ENCODE measurements at regions not wholly inside any gene's neighbourhood (a gene's known extent, or its start where the extent isn't known, plus 50 kb on each side); places are given as distances from the start of the nearest gene placed in this dataset.

DNA sequence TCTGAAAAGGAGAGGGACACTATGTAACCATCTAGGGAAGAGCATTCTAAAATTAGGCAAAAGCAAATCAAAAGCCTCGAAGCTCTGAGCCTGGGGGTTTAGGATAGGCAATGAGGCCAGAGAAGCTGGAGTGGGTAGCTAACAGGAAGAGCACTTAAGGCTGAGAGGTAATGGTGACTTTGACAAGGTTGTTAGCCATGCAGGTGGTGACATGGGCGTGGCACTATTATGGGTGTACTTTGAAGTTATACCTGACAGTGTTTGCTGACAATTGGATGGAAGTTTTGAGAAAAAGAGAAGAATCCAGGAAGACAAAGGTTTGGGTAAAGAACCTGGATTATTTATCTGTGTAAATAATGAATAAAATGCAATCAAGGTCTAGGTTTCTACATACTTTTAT lies 383.0 kb upstream of the SEMA3C start:
- H3K9me3 ChIP-seq (replicated peaks; ENCODE audit: control insufficient read depth, insufficient read depth, low read length), result no peaks in the 10 kb centered on the region
- BruUV-seq (replicated peaks), result no TSS peak
- dilution Hi-C loops (cut with MboI; ENCODE audit: extremely low pct_ligation_motif_present, low sequenced_read_pairs) (no loop called here), intact Hi-C loops (cut with micrococcal nuclease) (no loop called here)
- no peak overlapping the region for H3K9ac ChIP-seq (replicated peaks; ENCODE audit: extremely low read depth, insufficient read depth, low read length)
- no peak for TF ChIP-seq MYC (IDR thresholded peaks at IDR 0.05; ENCODE audit: low read depth, low read length)
- TF ChIP-seq, protein P1, sequence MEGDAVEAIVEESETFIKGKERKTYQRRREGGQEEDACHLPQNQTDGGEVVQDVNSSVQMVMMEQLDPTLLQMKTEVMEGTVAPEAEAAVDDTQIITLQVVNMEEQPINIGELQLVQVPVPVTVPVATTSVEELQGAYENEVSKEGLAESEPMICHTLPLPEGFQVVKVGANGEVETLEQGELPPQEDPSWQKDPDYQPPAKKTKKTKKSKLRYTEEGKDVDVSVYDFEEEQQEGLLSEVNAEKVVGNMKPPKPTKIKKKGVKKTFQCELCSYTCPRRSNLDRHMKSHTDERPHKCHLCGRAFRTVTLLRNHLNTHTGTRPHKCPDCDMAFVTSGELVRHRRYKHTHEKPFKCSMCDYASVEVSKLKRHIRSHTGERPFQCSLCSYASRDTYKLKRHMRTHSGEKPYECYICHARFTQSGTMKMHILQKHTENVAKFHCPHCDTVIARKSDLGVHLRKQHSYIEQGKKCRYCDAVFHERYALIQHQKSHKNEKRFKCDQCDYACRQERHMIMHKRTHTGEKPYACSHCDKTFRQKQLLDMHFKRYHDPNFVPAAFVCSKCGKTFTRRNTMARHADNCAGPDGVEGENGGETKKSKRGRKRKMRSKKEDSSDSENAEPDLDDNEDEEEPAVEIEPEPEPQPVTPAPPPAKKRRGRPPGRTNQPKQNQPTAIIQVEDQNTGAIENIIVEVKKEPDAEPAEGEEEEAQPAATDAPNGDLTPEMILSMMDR (IDR thresholded peaks at IDR 0.05; ENCODE audit: extremely low read depth in 1 of 2, insufficient read depth in 1 of 2, low read depth in 1 of 2, low read length in 2 of 2), result no peak
- ChIA-PET POLR2A (no interaction called here), CTCF (no interaction called here)
- no peak for DNase-seq (ENCODE audit: low read depth, low spot score)
- no peaks in the 10 kb centered on the region for H3K27me3 ChIP-seq (ENCODE audit: control insufficient read depth in 2 of 2, insufficient read depth in 2 of 2, low read length in 2 of 2)
- no peak overlapping the region for H2AFZ ChIP-seq (ENCODE audit: low read depth, low read length)
- peaks cover 20% of the 10 kb centered on the region for H3K4me1 ChIP-seq (ENCODE audit: control insufficient read depth, extremely low read depth, insufficient read depth, low read length)
- H3K4me3 ChIP-seq (replicated peaks in 1 of 3; ENCODE audit: insufficient read depth in 1 of 3, low read depth in 1 of 3, low read length in 3 of 3), result no peak overlapping the region
- no peaks in the 10 kb centered on the region for H3K79me2 ChIP-seq (ENCODE audit: control insufficient read depth, insufficient read depth, low read length)
- FAIRE-seq, result no peak
- no peak overlapping the region for H3K4me2 ChIP-seq (ENCODE audit: insufficient read depth, low read length)
- H3K36me3 ChIP-seq (ENCODE audit: control insufficient read depth in 2 of 2, extremely low read depth in 1 of 2, insufficient read depth in 2 of 2, low read length in 2 of 2), result no peaks in the 10 kb centered on the region
- H3K27ac ChIP-seq (ENCODE audit: insufficient read depth, low read depth, low read length), result no peak overlapping the region
- no peaks in the 10 kb centered on the region for H4K20me1 ChIP-seq (replicated peaks; ENCODE audit: control insufficient read depth, extremely low read depth, insufficient read depth, low read length)
- no peaks in the 10 kb centered on the region for H3K9me1 ChIP-seq (replicated peaks; ENCODE audit: control insufficient read depth, extremely low read depth, insufficient read depth, low read length)

DNA sequence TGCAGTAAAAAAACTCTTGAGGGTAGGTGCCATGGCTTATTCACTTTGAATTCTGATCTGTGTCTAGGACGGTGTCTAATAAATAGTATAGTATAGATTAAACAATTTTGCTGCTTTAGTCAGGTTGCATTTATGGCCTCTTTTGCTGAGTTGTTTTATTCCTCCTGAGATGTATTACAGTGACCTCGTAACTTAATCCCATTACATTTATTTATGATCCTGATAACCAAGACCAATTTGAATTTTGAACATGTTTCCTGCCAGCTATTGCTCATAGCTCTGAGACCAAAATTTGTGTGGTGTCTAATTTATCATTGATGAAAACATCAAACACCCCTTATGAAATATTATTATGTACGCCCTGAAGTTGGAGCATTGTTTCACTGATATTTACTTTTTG lies 381.9 kb upstream of the SEMA3C start:
- BruUV-seq (replicated peaks), result no TSS peak

More for the DNA sequence above, 381.9 kb upstream of the SEMA3C start:
- Histone ChIP-seq H3K4me1 (ENCODE audit: control insufficient read depth, extremely low read depth, insufficient read depth, low read length) (peaks cover 20% of the 10 kb centered on the region), H3K9ac (replicated peaks; ENCODE audit: extremely low read depth, insufficient read depth, low read length) (no peak overlapping the region), H3K9me1 (replicated peaks; ENCODE audit: control insufficient read depth, extremely low read depth, insufficient read depth, low read length) (no peaks in the 10 kb centered on the region), H3K79me2 (ENCODE audit: control insufficient read depth, insufficient read depth, low read length) (no peaks in the 10 kb centered on the region), H3K36me3 (ENCODE audit: control insufficient read depth in 2 of 2, extremely low read depth in 1 of 2, insufficient read depth in 2 of 2, low read length in 2 of 2) (no peaks in the 10 kb centered on the region), H3K4me2 (ENCODE audit: insufficient read depth, low read length) (no peak overlapping the region), H3K9me3 (replicated peaks; ENCODE audit: control insufficient read depth, insufficient read depth, low read length) (no peaks in the 10 kb centered on the region), H2AFZ (ENCODE audit: low read depth, low read length) (no peak overlapping the region), H3K27ac (ENCODE audit: insufficient read depth, low read depth, low read length) (no peak overlapping the region), H4K20me1 (replicated peaks; ENCODE audit: control insufficient read depth, extremely low read depth, insufficient read depth, low read length) (no peaks in the 10 kb centered on the region), H3K4me3 (replicated peaks in 1 of 3; ENCODE audit: insufficient read depth in 1 of 3, low read depth in 1 of 3, low read length in 3 of 3) (no peak overlapping the region), H3K27me3 (ENCODE audit: control insufficient read depth in 2 of 2, insufficient read depth in 2 of 2, low read length in 2 of 2) (no peaks in the 10 kb centered on the region)
- no peak for DNase-seq (ENCODE audit: low read depth, low spot score)
- no peak for FAIRE-seq
- CTCF ChIA-PET, result no interaction called here
- intact Hi-C loops (cut with micrococcal nuclease) (no loop called here), dilution Hi-C loops (cut with MboI; ENCODE audit: extremely low pct_ligation_motif_present, low sequenced_read_pairs) (no loop called here)
- POLR2A ChIA-PET, result no interaction called here
- TF ChIP-seq JUN (IDR thresholded peaks at IDR 0.05; ENCODE audit: borderline replicate concordance, insufficient read depth, insufficient read length, low read depth), result no peak
- no peak for TF ChIP-seq POLR2AphosphoS5 (IDR thresholded peaks at IDR 0.05; ENCODE audit: insufficient read depth, low read depth, low read length)
- TF ChIP-seq GATA2 (IDR thresholded peaks at IDR 0.05; ENCODE audit: insufficient read depth, insufficient read length, low read depth, low read length), result no peak
- no peak for TF ChIP-seq EZH2 (IDR thresholded peaks at IDR 0.05; ENCODE audit: borderline replicate concordance, low read depth, low read length, severe bottlenecking)
- no peak for TF ChIP-seq POLR2A (IDR thresholded peaks at IDR 0.05; ENCODE audit: low read depth, low read length)
- TF ChIP-seq, protein P1 (IDR thresholded peaks at IDR 0.05; ENCODE audit: extremely low read depth in 1 of 2, insufficient read depth in 1 of 2, low read depth in 1 of 2, low read length in 2 of 2), result no peak
- TF ChIP-seq FOS (IDR thresholded peaks at IDR 0.05; ENCODE audit: borderline replicate concordance, insufficient read depth, low read length), result no peak
- TF ChIP-seq MYC (IDR thresholded peaks at IDR 0.05; ENCODE audit: low read depth, low read length), result no peak
